SK-N-SH (cell line): ENCODE measurements at regions not wholly inside any gene's neighbourhood (a gene's known extent, or its start where the extent isn't known, plus 50 kb on each side); places are given as distances from the start of the nearest gene placed in this dataset.

Source experiments
- CTCF ChIA-PET: fragments of 300-600, 350-600 bp; formaldehyde crosslinking; extraction: SDS; loops from one replicate; lab custom pipeline; 2021; lab: Yijun Ruan, JAX
- POLR2A ChIA-PET: fragments of 350-600 bp; sonication (Branson Sonifier 250); formaldehyde crosslinking; extraction: SDS; loops from one replicate; lab custom pipeline; 2020; ENCODE audit warnings: antibody characterized with exemption, inconsistent platforms; lab: Yijun Ruan, JAX
- DNase-seq: peaks from one replicate; pipeline ENCODE4 v3.0.0; 2012
- H2AFZ ChIP-seq: fragments of 200-600 bp; sonication (generic); 2 replicates; pipeline ENCODE4 v1.8.1; 2016; ENCODE audit warnings: antibody characterized with exemption, mild to moderate bottlenecking, low read depth
- H3F3A ChIP-seq: fragments of 200-600 bp; sonication (generic); replicated peaks from 2 replicates; pipeline ENCODE3; 2016; ENCODE audit warnings: antibody characterized with exemption, mild to moderate bottlenecking; ENCODE audit not compliant: insufficient read depth
- H3K27ac ChIP-seq, 2 experiments: fragments of 200-500 bp in 1 of 2; fragments of 200-600 bp in 1 of 2; sonication (Bioruptor generic) in 1 of 2; sonication (generic), shearing (Covaris generic) in 1 of 2; 2 replicates each; pipeline versions ENCODE4 v1.5.1 to v1.6.1; 2014 to 2016; ENCODE audit warnings: low read depth in 2 of 2, inconsistent platforms in 1 of 2, low read length in 1 of 2, mild to moderate bottlenecking in 1 of 2, mixed read lengths in 1 of 2
- H3K27me3 ChIP-seq: fragments of 200-600 bp; sonication (generic), shearing (Covaris generic); 2 replicates; pipeline ENCODE4 v1.6.1; 2016; ENCODE audit warnings: mixed run types; ENCODE audit not compliant: insufficient read depth
- H3K36me3 ChIP-seq, 2 experiments: fragments of 200-500 bp in 1 of 2; fragments of 200-600 bp in 1 of 2; sonication (Bioruptor generic) in 1 of 2; sonication (generic) in 1 of 2; replicated peaks in 1 of 2; 2 replicates each; pipeline versions ENCODE3 to v1.5.1; 2014 to 2016; ENCODE audit warnings: low read length in 1 of 2, mild to moderate bottlenecking in 1 of 2; ENCODE audit not compliant: insufficient read depth in 2 of 2, control insufficient read depth in 1 of 2
- H3K4me1 ChIP-seq, 2 experiments: fragments of 200-500 bp in 1 of 2; fragments of 200-600 bp in 1 of 2; sonication (Bioruptor generic) in 1 of 2; sonication (generic), shearing (Covaris generic) in 1 of 2; 2 replicates each; pipeline versions ENCODE4 v1.5.1 to v1.6.1; 2014 to 2016; ENCODE audit warnings: low read depth in 1 of 2, low read length in 1 of 2, mixed run types in 1 of 2; ENCODE audit not compliant: insufficient read depth in 2 of 2, control insufficient read depth in 1 of 2
- H3K4me2 ChIP-seq: fragments of 200-600 bp; sonication (generic), shearing (Covaris generic); 2 replicates; pipeline ENCODE4 v1.6.1; 2017; ENCODE audit warnings: mixed run types
- H3K4me3 ChIP-seq, 2 experiments: fragments of 200-500 bp in 1 of 2; fragments of 200-600 bp in 1 of 2; sonication (Bioruptor generic) in 1 of 2; sonication (generic), shearing (Covaris generic) in 1 of 2; 2 replicates each; pipeline versions ENCODE4 v1.5.1 to v1.8.1; 2014 to 2016; ENCODE audit warnings: low read depth in 2 of 2, inconsistent platforms in 1 of 2, low read length in 1 of 2, mild to moderate bottlenecking in 1 of 2, mixed read lengths in 1 of 2, moderate library complexity in 1 of 2
- H3K79me2 ChIP-seq: fragments of 200-600 bp; sonication (generic); 2 replicates; pipeline ENCODE4 v1.8.1; 2017; ENCODE audit warnings: mild to moderate bottlenecking; ENCODE audit not compliant: insufficient read depth
- H3K9ac ChIP-seq: fragments of 200-600 bp; sonication (generic); 2 replicates; pipeline ENCODE4 v1.6.1; 2017; ENCODE audit warnings: mixed run types
- H3K9me2 ChIP-seq: fragments of 200-600 bp; sonication (generic); 2 replicates; pipeline ENCODE4 v1.6.1; 2017; ENCODE audit warnings: mixed run types
- H3K9me3 ChIP-seq: fragments of 200-600 bp; sonication (generic); 2 replicates; pipeline ENCODE4 v1.6.1; 2017; ENCODE audit warnings: mixed run types, mild to moderate bottlenecking, moderate library complexity
- H4K20me1 ChIP-seq: fragments of 200-600 bp; sonication (generic); 2 replicates; pipeline ENCODE4 v1.6.1; 2017; ENCODE audit warnings: mild to moderate bottlenecking, mixed run types; ENCODE audit not compliant: insufficient read depth
- ELF1 ChIP-seq: IDR thresholded peaks from 2 replicates; pipeline ENCODE4 v1.4.0; 2012
- EZH2phosphoT487 ChIP-seq: fragments of 200-600 bp; sonication (generic); IDR thresholded peaks from 2 replicates; pipeline ENCODE4 v1.6.1; 2017; ENCODE audit warnings: low read depth, mixed run types, mild to moderate bottlenecking, antibody characterized with exemption, moderate library complexity, borderline replicate concordance
- FOSL2 ChIP-seq: IDR thresholded peaks from 2 replicates; pipeline ENCODE4 v1.4.0; 2012; ENCODE audit warnings: low read depth, mild to moderate bottlenecking, moderate library complexity, borderline replicate concordance
- FOXM1 ChIP-seq: IDR thresholded peaks from 2 replicates; pipeline ENCODE4 v1.4.0; 2012; ENCODE audit warnings: low read depth, mild to moderate bottlenecking
- GABPA ChIP-seq: IDR thresholded peaks from 2 replicates; pipeline ENCODE4 v1.4.0; 2012; ENCODE audit warnings: low read depth, mild to moderate bottlenecking
- MEF2A ChIP-seq: IDR thresholded peaks from 2 replicates; pipeline ENCODE4 v1.4.0; 2012; ENCODE audit warnings: low read depth, borderline replicate concordance
- NFIC ChIP-seq: IDR thresholded peaks from 2 replicates; pipeline ENCODE4 v1.4.0; 2012; ENCODE audit warnings: borderline replicate concordance
- NRF1 ChIP-seq: IDR thresholded peaks from 2 replicates; pipeline ENCODE4 v1.6.1; 2012; ENCODE audit warnings: low read depth, mild to moderate bottlenecking, low read length
- POLR2AphosphoS5 ChIP-seq: IDR thresholded peaks from 2 replicates; pipeline ENCODE4 v1.6.1; 2012; ENCODE audit warnings: low read depth, low read length
- RAD21 ChIP-seq: IDR thresholded peaks from 2 replicates; pipeline ENCODE4 v1.6.1; 2012; ENCODE audit warnings: mild to moderate bottlenecking, low read length
- RCOR1 ChIP-seq: fragments of 150-350 bp; IDR thresholded peaks from 2 replicates; pipeline ENCODE4 v1.6.1; 2017; ENCODE audit warnings: antibody characterized with exemption, low read length
- RFX5 ChIP-seq: IDR thresholded peaks from 2 replicates; pipeline ENCODE4 v1.6.1; 2012; ENCODE audit warnings: mild to moderate bottlenecking, improper control_type of control experiment, low read length
- SIN3A ChIP-seq: IDR thresholded peaks from 2 replicates; pipeline ENCODE4 v1.6.1; 2012; ENCODE audit warnings: low read depth, mild to moderate bottlenecking, low read length, moderate library complexity, borderline replicate concordance
- TAF1 ChIP-seq: IDR thresholded peaks from 2 replicates; pipeline ENCODE4 v1.6.1; 2012; ENCODE audit warnings: low read depth, mild to moderate bottlenecking, low read length, moderate library complexity, borderline replicate concordance
- TCF12 ChIP-seq: IDR thresholded peaks from 2 replicates; pipeline ENCODE4 v1.4.0; 2012
- TEAD4 ChIP-seq: IDR thresholded peaks from 2 replicates; pipeline ENCODE4 v1.4.0; 2012; ENCODE audit warnings: mild to moderate bottlenecking, borderline replicate concordance; ENCODE audit not compliant: insufficient read depth
- YY1 ChIP-seq: IDR thresholded peaks from 2 replicates; pipeline ENCODE4 v1.4.0; 2012; ENCODE audit warnings: low read depth, mild to moderate bottlenecking
- WGBS: methylation state at CpG from one replicate; pipeline ENCODE4 v1.1.6; 2017; ENCODE audit warnings: low lambda C conversion rate; 5-methylcytosine and 5-hydroxymethylcytosine counted together
- TF ChIP-seq, protein P1 (sequence below): fragments of 150-350 bp; IDR thresholded peaks from 2 replicates; pipeline ENCODE4 v1.6.1; 2016; ENCODE audit warnings: mild to moderate bottlenecking, low read depth, low read length
- TF ChIP-seq, protein P2 (sequence below): IDR thresholded peaks from 2 replicates; pipeline ENCODE4 v1.4.0; 2012; ENCODE audit warnings: low read depth
- TF ChIP-seq, protein P3 (sequence below): fragments of 150-350 bp; IDR thresholded peaks from 2 replicates; pipeline ENCODE4 v1.6.1; 2017; ENCODE audit warnings: antibody characterized with exemption, low read length, low read depth, borderline replicate concordance
- TF ChIP-seq, protein P4 (sequence below): IDR thresholded peaks from 2 replicates; pipeline ENCODE4 v1.4.0; 2012; ENCODE audit warnings: low read depth, borderline replicate concordance
- TF ChIP-seq, protein P5 (sequence below): IDR thresholded peaks from 2 replicates; pipeline ENCODE4; 2012

DNA sequence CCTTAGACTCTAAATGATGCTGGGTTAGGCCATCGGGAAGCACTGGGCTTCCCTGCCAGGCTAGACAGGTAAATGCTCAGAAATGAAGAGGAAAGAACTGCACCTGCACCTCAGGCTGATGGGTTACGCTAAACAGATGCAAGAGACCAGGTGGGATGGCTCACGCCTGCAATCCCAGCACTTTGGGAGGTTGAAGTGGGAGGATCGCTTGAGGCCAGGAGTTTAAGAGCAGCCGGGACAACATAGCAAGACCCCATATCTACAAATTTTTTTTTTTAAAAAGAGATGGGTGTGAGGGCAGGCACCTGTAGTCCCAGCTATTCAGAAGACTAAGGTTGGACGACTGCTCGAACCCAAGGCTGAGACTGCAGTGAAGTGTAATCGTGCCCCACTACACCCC, 634.7 kb downstream of the UQCRFS1 start:
- POLR2A ChIA-PET: no interaction called here
- no peak for DNase-seq
- H3K4me3 ChIP-seq: no peak overlapping the region
- no peaks in the 10 kb centered on the region for H4K20me1 ChIP-seq
- H3K9me3 ChIP-seq: no peaks in the 10 kb centered on the region
- H3K79me2 ChIP-seq: no peaks in the 10 kb centered on the region
- H3K9me2 ChIP-seq: no peaks in the 10 kb centered on the region
- WGBS: 14% methylated on average over 8 of the region's 8 CpGs
- no peaks in the 10 kb centered on the region; the same call in 1 of the 2 replicates for H3K27me3 ChIP-seq
- TF ChIP-seq RFX5 (no peak), POLR2AphosphoS5 (no peak), SIN3A (no peak), RCOR1 (no peak), YY1 (no peak), FOSL2 (no peak), EZH2phosphoT487 (no peak), NFIC (no peak), TCF12 (no peak), GABPA (no peak)
- TF ChIP-seq, protein P1, sequence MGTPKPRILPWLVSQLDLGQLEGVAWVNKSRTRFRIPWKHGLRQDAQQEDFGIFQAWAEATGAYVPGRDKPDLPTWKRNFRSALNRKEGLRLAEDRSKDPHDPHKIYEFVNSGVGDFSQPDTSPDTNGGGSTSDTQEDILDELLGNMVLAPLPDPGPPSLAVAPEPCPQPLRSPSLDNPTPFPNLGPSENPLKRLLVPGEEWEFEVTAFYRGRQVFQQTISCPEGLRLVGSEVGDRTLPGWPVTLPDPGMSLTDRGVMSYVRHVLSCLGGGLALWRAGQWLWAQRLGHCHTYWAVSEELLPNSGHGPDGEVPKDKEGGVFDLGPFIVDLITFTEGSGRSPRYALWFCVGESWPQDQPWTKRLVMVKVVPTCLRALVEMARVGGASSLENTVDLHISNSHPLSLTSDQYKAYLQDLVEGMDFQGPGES: no peak
- TF ChIP-seq, protein P2, sequence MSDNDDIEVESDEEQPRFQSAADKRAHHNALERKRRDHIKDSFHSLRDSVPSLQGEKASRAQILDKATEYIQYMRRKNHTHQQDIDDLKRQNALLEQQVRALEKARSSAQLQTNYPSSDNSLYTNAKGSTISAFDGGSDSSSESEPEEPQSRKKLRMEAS: no peak
- TF ChIP-seq, protein P3, sequence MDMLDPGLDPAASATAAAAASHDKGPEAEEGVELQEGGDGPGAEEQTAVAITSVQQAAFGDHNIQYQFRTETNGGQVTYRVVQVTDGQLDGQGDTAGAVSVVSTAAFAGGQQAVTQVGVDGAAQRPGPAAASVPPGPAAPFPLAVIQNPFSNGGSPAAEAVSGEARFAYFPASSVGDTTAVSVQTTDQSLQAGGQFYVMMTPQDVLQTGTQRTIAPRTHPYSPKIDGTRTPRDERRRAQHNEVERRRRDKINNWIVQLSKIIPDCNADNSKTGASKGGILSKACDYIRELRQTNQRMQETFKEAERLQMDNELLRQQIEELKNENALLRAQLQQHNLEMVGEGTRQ: no peak
- TF ChIP-seq, protein P4, sequence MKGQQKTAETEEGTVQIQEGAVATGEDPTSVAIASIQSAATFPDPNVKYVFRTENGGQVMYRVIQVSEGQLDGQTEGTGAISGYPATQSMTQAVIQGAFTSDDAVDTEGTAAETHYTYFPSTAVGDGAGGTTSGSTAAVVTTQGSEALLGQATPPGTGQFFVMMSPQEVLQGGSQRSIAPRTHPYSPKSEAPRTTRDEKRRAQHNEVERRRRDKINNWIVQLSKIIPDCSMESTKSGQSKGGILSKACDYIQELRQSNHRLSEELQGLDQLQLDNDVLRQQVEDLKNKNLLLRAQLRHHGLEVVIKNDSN: no peak
- TF ChIP-seq, protein P5, sequence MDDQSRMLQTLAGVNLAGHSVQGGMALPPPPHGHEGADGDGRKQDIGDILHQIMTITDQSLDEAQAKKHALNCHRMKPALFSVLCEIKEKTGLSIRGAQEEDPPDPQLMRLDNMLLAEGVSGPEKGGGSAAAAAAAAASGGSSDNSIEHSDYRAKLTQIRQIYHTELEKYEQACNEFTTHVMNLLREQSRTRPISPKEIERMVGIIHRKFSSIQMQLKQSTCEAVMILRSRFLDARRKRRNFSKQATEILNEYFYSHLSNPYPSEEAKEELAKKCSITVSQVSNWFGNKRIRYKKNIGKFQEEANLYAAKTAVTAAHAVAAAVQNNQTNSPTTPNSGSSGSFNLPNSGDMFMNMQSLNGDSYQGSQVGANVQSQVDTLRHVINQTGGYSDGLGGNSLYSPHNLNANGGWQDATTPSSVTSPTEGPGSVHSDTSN: no peak
- no peak overlapping the region for H3K9ac ChIP-seq
- H3K36me3 ChIP-seq: no peaks in the 10 kb centered on the region
- H3K27ac ChIP-seq: no peak overlapping the region
- H2AFZ ChIP-seq: no peak overlapping the region
- CTCF ChIA-PET: no interaction called here
- no peak overlapping the region for H3K4me2 ChIP-seq
- H3F3A ChIP-seq: no peaks in the 10 kb centered on the region
- H3K4me1 ChIP-seq: no peaks in the 10 kb centered on the region

DNA sequence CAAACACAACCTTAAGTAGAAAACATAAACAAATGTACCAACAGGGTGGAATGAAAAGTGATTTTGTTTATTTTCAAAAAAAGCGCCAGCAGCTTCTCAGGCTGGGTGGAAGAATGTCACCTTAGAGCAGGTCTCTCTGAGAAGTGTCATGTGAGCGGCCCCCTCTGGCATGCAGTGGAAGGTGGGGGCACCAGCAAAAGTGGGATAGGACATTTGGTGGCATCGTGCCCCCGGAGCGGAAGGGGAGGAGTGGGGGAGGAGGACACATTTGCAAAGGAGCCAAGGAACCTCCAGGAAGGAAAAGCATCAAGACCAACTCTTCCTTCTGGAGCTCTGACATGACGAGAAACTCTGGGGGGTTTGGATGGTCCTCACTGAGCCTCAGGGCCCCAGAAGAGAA, 635.3 kb downstream of the UQCRFS1 start:
- no peak overlapping the region for H2AFZ ChIP-seq
- ChIA-PET POLR2A (no interaction called here), CTCF (no interaction called here)
- no peak for DNase-seq
- H3K27me3 ChIP-seq: no peaks in the 10 kb centered on the region; the same call in 1 of the 2 replicates
- H3K9me2 ChIP-seq: no peaks in the 10 kb centered on the region
- no peaks in the 10 kb centered on the region for H4K20me1 ChIP-seq
- no peaks in the 10 kb centered on the region for H3F3A ChIP-seq
- TF ChIP-seq FOXM1: no peak
- no peak for TF ChIP-seq RCOR1
- TF ChIP-seq, protein P5: no peak
- no peak for TF ChIP-seq TAF1
- TF ChIP-seq YY1: no peak
- no peak for TF ChIP-seq RAD21
- no peak for TF ChIP-seq NFIC
- no peak for TF ChIP-seq TCF12
- TF ChIP-seq ELF1: no peak
- no peak for TF ChIP-seq MEF2A
- no peak for TF ChIP-seq FOSL2
- no peak for TF ChIP-seq TEAD4
- TF ChIP-seq NRF1: no peak
- H3K4me2 ChIP-seq: no peak overlapping the region
- no peak overlapping the region for H3K4me3 ChIP-seq
- H3K9me3 ChIP-seq: no peaks in the 10 kb centered on the region
- no peaks in the 10 kb centered on the region for H3K36me3 ChIP-seq
- 29% methylated on average over 6 of the region's 6 CpGs for WGBS
- no peak overlapping the region for H3K27ac ChIP-seq
- H3K4me1 ChIP-seq: no peaks in the 10 kb centered on the region
- H3K79me2 ChIP-seq: no peaks in the 10 kb centered on the region
- no peak overlapping the region for H3K9ac ChIP-seq
